ENCODE measurements at regions not wholly inside any gene's neighbourhood (a gene's known extent, or its start where the extent isn't known, plus 50 kb on each side); places are given as distances from the start of the nearest gene placed in this dataset.

- DNase-seq: no peak
Measured at GRCh38 chr9:99560561-99560960, 261.1 kb upstream of the NR4A3 start.

DNA sequence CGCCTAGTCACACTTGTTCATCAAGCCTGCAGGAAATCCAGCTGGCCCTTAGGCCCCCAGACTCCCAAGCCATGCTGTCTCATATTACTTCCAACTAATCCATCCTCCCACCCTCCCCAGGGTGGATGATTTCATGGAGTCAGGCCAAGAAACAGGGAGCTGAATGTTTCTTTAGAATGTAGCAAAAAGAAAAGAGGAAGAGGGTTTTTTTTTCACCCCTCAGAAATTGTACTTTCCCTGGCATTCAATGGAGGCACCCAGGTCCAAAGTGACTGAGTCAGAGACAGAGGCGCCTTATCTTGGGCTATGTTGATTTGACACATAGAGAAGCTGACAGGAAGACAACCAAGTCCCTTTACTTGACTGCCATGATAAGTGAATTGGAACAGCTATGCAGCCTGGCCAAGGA, 260.2 kb upstream of the NR4A3 start:
- no peak for DNase-seq

GRCh38 chr9:99561961-99562565, 259.6 kb upstream of the NR4A3 start:
- no peak for DNase-seq

GRCh38 chr9:99563364-99563763, 258.3 kb upstream of the NR4A3 start:
- DNase-seq: no peak

- no peak for DNase-seq
Measured at GRCh38 chr9:99565203-99565602, 256.5 kb upstream of the NR4A3 start.

- no peak for DNase-seq
Measured at GRCh38 chr9:99567436-99567835, 254.2 kb upstream of the NR4A3 start.

DNA sequence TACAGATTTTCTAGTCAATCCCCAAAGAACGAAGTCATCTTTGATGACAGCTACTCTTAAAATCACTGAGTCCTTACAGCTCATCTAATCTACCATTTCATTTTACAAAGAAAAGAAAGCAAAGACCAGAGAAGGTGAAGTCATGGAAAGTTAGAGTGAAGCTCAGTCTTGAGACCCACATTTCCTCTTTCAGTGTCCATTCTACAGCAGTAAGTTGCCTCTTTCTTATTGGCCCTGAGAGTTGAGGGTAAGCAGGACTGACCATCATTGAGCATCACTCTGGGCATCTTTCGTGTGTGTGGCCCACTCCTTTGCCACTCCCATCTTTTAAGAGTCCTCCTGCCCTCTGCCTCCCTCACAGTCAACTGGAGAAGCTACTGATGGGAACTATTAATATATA, 251.8 kb upstream of the NR4A3 start:
- DNase-seq: no peak

DNA sequence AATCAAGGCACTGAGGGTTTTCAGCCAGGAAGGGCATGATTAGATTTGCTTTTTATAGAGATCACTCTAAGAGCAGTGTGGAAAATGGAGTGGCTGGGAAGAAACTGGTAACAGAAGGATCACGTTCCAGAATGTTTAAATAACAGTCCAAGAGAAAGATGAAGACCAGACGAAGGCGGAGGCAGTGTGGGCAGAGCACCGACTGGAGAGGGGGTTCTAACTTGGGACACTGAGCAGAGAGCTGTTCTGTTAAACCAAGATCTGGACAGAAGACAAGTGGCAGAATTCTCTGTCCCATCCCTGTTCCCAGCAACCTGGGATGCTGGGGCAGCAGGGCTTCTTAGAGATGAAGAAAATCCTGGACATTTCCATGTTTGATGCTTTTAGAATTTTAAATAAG, 249.1 kb upstream of the NR4A3 start:
- DNase-seq: no peak

- no peak for DNase-seq
Measured at GRCh38 chr9:99573085-99573484, 248.6 kb upstream of the NR4A3 start.

DNA sequence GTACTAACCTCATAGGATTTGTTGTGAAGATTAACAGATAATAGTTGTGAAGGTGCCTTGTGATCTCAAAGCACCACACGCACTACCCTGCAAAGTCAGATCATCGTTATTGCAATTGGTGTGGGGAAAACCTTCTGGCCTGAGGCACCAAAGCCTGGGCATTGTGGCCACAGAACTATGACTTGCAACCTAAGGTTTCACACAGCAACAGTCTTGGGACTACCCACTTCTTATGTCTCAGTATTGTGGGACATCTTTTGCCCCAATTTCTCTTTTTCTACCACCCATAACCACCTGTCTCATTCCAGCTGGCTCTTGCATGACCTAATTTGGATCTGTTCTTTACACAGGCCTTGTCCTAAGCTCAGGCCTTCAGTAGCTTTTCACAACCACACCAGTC, 247.8 kb upstream of the NR4A3 start:
- no peak for DNase-seq

GRCh38 chr9:99576002-99576401, 245.7 kb upstream of the NR4A3 start:
- no peak for DNase-seq

DNA sequence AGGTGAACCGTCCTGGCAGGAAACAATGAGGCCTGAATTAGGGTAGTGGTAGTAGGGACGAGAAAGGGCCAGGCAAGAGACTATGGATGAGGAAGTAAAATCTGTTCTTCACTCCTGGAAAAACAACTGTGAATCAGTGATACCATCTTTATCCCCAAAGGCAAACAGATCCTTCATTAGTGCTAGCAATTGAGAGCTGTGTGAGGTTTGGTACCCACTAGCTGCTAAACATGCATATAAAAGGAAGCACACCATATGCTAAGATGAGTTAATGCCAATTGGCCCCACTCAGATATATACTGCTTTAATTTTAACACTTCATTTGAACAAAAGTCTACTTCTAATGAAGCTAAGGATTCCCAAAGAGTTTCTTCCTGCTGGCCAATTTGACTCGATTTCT, 244.8 kb upstream of the NR4A3 start:
- no peak for DNase-seq

- no peak for DNase-seq
Measured at GRCh38 chr9:99577351-99577750, 244.3 kb upstream of the NR4A3 start.

DNA sequence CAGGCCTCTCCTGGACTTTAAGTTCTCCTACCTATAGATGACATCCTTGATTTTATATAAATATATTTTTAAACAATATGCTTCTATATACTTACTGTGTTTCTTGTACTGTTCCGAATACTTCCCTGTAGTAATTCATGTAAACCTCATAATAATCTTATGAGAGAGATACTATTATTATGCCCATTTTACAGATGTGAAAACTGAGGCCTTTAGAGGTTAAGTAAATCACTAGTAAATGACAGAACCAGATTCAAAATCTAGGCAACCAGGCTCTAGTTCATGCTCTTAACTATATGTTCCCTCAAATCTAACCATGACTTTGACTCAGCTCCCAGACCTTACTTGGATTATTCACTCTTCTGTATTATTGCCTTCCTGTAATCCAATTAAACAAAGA, 243.0 kb upstream of the NR4A3 start:
- DNase-seq: no peak

DNA sequence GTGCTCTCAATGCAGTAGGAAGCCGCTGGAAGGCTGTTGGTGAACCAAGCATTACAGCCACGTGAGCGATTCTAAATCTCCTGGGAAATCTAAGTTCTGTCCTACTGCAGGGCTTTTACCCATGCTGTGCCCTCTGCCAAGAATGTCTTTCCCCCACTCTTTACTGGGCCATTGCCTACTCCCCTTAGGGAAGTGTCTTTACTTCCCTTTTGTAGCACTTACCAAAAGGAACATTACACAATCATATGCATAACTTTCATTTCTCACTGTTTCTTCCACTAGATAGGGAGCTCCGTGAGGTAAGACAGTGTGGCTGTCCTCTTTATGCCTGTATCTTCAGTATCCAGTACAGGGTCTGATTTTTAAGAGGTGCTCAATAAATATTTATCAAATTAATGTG, 241.7 kb upstream of the NR4A3 start:
- no peak for DNase-seq

- no peak for DNase-seq
Measured at GRCh38 chr9:99582814-99583213, 238.9 kb upstream of the NR4A3 start.

DNA sequence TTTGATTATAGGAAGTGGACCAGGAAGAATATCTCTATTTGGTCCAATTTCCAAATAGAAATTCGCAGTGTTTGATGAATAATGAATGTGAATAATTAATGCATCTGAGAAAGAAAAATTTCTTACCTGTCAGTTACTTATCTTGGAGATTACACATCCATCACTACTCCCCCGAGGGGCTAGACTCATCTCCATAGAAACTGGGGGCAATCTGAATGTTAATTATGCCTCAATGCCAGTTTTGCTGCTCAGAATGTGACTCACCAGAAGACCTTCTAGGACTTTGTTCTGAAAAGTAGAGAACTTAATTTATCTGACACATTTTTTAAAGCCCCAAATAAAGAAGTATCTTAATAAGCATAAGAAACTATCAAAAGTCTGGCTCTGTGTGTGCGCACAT, 233.4 kb upstream of the NR4A3 start:
- no peak for DNase-seq

DNA sequence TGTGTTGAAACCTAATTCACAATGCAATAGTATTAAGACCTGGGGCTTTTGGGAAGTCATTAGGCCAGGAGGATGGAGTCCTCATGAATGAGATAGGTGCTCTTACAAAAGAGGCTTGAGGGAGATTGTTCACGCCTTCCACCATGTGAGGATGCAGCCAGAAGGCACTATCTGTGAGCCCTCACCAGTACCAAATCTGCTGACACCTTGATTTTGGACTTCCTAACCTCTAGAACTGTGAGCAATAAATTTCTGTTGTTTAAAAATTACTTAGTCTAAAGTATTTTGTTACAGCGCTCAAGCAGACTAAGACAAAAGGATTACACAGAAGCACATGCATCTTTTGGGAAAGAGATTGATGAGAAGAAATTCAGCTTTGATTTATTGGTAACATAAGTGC, 232.9 kb upstream of the NR4A3 start:
- DNase-seq: no peak

GRCh38 chr9:99590410-99590809, 231.3 kb upstream of the NR4A3 start:
- no peak for DNase-seq

DNA sequence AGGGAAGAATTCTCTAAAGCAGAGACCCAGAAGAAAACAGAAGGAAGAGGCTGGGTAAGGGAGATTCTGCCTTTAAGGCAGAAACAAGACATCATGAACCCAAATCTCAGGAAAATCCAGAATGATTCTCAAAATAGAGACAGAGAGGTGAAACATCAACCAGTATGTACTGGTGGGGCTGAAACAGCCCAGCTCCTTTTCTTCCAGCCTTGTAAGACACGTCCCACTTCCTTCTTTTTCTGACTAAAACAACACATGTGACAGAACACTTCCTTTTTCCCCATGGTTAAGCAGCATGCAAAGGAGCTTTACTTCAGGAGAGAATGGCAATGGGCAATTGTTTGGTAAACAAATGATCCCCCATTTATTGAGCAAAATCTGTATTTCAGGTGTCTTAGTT, 230.8 kb upstream of the NR4A3 start:
- no peak for DNase-seq

- no peak for DNase-seq
Measured at GRCh38 chr9:99591770-99592169, 229.9 kb upstream of the NR4A3 start.

GRCh38 chr9:99592834-99593574, 228.7 kb upstream of the NR4A3 start:
- no peak for DNase-seq

- DNase-seq: no peak
Measured at GRCh38 chr9:99593610-99594009, 228.1 kb upstream of the NR4A3 start.

- DNase-seq: no peak
Measured at GRCh38 chr9:99594056-99594780, 227.5 kb upstream of the NR4A3 start.
